Osteoblast (primary cell): ENCODE measurements at regions not wholly inside any gene's neighbourhood (a gene's known extent, or its start where the extent isn't known, plus 50 kb on each side); places are given as distances from the start of the nearest gene placed in this dataset.

Experiments used
- DNase-seq: peaks from one replicate; pipeline ENCODE4 v3.0.0; 2011; ENCODE audit warnings: low spot score, mixed read lengths; ENCODE audit not compliant: insufficient read length; ENCODE audit errors: missing footprints
- H2AFZ ChIP-seq: 2 replicates; pipeline ENCODE4 v1.6.0; 2011; ENCODE audit warnings: mild to moderate bottlenecking, low read length
- H3K27ac ChIP-seq: 2 replicates; pipeline ENCODE4 v1.5.1; 2011; ENCODE audit warnings: mild to moderate bottlenecking, low read depth, low read length, moderate library complexity
- H3K27me3 ChIP-seq: 2 replicates; pipeline ENCODE4 v1.6.0; 2012; ENCODE audit warnings: mild to moderate bottlenecking, control low read depth, inconsistent platforms, low read length, moderate library complexity; ENCODE audit not compliant: insufficient read depth
- H3K36me3 ChIP-seq: 2 replicates; pipeline ENCODE4 v1.5.1; 2011; ENCODE audit warnings: mild to moderate bottlenecking, low read length, control low read depth, moderate library complexity; ENCODE audit not compliant: insufficient read depth
- H3K4me1 ChIP-seq: 2 replicates; pipeline ENCODE4 v1.5.1; 2011; ENCODE audit warnings: mild to moderate bottlenecking, low read length, control low read depth, moderate library complexity; ENCODE audit not compliant: insufficient read depth
- H3K4me2 ChIP-seq: 2 replicates; pipeline ENCODE4 v1.6.0; 2011; ENCODE audit warnings: mild to moderate bottlenecking, low read length; ENCODE audit not compliant: insufficient read depth
- H3K4me3 ChIP-seq: fragments of 200-600 bp; sonication (generic); 3 replicates; pipeline ENCODE4 v1.5.1; 2012; ENCODE audit warnings: mild to moderate bottlenecking, low read length, inconsistent platforms; ENCODE audit not compliant: insufficient read depth
- H3K79me2 ChIP-seq: 2 replicates; pipeline ENCODE4 v1.6.0; 2012; ENCODE audit warnings: mild to moderate bottlenecking, low read length, control low read depth, inconsistent platforms; ENCODE audit not compliant: insufficient read depth
- H3K9me3 ChIP-seq: 2 replicates; pipeline ENCODE4 v1.5.1; 2011; ENCODE audit warnings: low read depth, low read length, control low read depth
- H4K20me1 ChIP-seq: 2 replicates; pipeline ENCODE4 v1.6.0; 2012; ENCODE audit warnings: mild to moderate bottlenecking, low read length, control low read depth; ENCODE audit not compliant: insufficient read depth
- TF ChIP-seq, protein P1 (sequence below): IDR thresholded peaks from 2 replicates; pipeline ENCODE4 v1.5.1; 2011; ENCODE audit warnings: mild to moderate bottlenecking, low read depth, low read length, moderate library complexity; ENCODE audit errors: extremely low read depth

DNA sequence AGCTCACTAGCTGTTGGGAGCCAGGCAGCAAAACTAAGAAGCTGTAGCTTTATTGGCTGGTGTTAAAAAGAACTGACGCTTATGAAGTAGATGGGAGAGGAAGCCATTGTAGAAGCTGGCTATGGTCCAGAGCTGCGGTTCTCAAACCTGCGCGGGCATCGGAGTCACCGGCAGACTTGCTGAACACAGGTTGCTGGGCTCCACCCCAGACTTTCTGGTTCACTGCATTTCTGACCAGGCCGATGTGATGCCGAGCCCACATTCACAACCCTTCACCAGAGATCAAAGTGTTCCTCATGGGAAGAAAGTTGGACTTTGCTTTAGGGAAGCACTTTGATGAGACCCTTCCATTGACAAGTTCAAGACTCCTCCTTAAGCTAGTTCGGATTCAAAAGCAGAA is 231.6 kb downstream of the QKI start:
- no peak overlapping the region for H2AFZ ChIP-seq
- no peak overlapping the region for H3K4me2 ChIP-seq
- H3K4me3 ChIP-seq, result no peak overlapping the region
- H3K9me3 ChIP-seq, result no peaks in the 10 kb centered on the region
- TF ChIP-seq, protein P1, sequence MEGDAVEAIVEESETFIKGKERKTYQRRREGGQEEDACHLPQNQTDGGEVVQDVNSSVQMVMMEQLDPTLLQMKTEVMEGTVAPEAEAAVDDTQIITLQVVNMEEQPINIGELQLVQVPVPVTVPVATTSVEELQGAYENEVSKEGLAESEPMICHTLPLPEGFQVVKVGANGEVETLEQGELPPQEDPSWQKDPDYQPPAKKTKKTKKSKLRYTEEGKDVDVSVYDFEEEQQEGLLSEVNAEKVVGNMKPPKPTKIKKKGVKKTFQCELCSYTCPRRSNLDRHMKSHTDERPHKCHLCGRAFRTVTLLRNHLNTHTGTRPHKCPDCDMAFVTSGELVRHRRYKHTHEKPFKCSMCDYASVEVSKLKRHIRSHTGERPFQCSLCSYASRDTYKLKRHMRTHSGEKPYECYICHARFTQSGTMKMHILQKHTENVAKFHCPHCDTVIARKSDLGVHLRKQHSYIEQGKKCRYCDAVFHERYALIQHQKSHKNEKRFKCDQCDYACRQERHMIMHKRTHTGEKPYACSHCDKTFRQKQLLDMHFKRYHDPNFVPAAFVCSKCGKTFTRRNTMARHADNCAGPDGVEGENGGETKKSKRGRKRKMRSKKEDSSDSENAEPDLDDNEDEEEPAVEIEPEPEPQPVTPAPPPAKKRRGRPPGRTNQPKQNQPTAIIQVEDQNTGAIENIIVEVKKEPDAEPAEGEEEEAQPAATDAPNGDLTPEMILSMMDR, result no peak
- H3K79me2 ChIP-seq, result no peaks in the 10 kb centered on the region
- H3K4me1 ChIP-seq, result no peaks in the 10 kb centered on the region
- no peaks in the 10 kb centered on the region for H3K27me3 ChIP-seq
- H4K20me1 ChIP-seq, result no peaks in the 10 kb centered on the region
- H3K36me3 ChIP-seq, result no peaks in the 10 kb centered on the region
- DNase-seq, result no peak
- no peak overlapping the region for H3K27ac ChIP-seq

DNA sequence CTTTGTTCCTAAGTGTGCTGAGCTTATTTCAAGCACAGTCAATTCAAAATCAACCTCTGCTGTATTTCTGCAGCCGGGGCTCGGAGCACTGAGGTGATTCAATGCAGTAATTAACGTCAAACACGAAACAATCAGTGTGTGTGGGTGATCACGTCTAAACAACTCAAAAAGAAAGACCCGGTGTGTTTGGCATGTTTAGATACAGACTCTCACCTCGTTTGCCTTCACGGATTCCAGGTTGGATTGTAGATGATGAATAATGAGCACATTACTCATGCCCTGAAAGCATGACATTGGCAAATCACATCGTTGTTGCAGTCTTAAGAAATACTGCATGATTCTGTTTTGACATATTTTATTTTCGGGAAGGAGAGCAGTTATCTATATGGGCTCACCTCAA is 231.0 kb downstream of the QKI start:
- TF ChIP-seq, protein P1, result no peak
- no peak overlapping the region for H3K27ac ChIP-seq

DNA sequence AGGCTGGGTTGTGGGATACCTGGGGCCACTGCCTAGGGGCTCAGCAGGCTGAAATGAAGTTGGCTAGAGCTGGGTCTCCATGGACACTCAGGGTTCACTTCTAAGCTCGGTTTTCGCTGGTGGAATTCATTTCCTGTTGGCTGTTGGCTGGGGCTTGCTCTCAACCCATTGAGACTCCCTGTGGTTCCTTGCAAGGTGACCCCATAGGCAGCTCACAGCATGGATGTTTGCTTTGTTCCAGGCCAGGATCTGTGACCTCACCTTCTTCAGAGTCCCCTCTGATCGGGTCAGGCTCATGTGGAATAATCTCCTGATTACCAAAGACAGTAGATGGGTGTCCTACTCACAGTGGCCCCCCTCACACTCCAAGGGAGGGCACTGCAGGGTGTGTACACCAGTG is 229.3 kb downstream of the QKI start:
- no peak for DNase-seq
- Histone ChIP-seq H3K4me2 (no peak overlapping the region), H3K9me3 (no peaks in the 10 kb centered on the region), H3K36me3 (no peaks in the 10 kb centered on the region), H4K20me1 (no peaks in the 10 kb centered on the region), H3K27me3 (no peaks in the 10 kb centered on the region), H2AFZ (no peak overlapping the region), H3K4me1 (no peaks in the 10 kb centered on the region), H3K27ac (no peak overlapping the region), H3K79me2 (no peaks in the 10 kb centered on the region), H3K4me3 (no peak overlapping the region)
- TF ChIP-seq, protein P1, result no peak

More for the DNA sequence above, 231.0 kb downstream of the QKI start:
- no peak overlapping the region for H3K4me2 ChIP-seq
- no peaks in the 10 kb centered on the region for H3K79me2 ChIP-seq
- no peaks in the 10 kb centered on the region for H3K36me3 ChIP-seq
- H4K20me1 ChIP-seq, result no peaks in the 10 kb centered on the region
- DNase-seq, result no peak
- H3K4me1 ChIP-seq, result no peaks in the 10 kb centered on the region
- no peak overlapping the region for H3K4me3 ChIP-seq
- no peak overlapping the region for H2AFZ ChIP-seq
- no peaks in the 10 kb centered on the region for H3K27me3 ChIP-seq
- no peaks in the 10 kb centered on the region for H3K9me3 ChIP-seq

DNA sequence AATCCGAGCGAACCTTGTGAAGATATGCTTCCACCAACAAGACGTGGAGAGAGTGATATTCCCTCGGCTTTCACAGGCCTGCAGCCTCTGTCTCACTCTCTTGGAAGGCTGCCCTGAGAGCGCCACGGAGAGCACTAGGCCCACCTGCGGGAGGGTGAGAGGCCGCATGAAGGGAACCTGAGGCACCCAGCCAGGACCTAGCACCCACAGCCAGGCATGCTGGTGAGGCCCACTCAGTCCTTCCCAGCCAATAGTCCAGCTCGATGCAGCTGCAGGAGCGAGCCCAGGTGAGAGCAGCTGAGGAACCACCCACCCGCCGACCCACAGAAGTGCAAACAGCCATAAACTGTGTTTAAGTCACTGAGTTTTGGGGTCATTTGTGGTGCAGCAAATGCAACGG is 227.2 kb downstream of the QKI start:
- no peaks in the 10 kb centered on the region for H3K27me3 ChIP-seq
- DNase-seq, result no peak
- H3K36me3 ChIP-seq, result no peaks in the 10 kb centered on the region
- no peaks in the 10 kb centered on the region for H3K4me1 ChIP-seq
- H3K27ac ChIP-seq, result no peak overlapping the region
- no peaks in the 10 kb centered on the region for H3K79me2 ChIP-seq
- H3K4me2 ChIP-seq, result no peak overlapping the region
- H2AFZ ChIP-seq, result no peak overlapping the region
- TF ChIP-seq, protein P1, result no peak
- no peak overlapping the region for H3K4me3 ChIP-seq
- no peaks in the 10 kb centered on the region for H4K20me1 ChIP-seq
- H3K9me3 ChIP-seq, result no peaks in the 10 kb centered on the region
